Glutamatergic neuron (in vitro differentiated cells): ENCODE measurements at regions not wholly inside any gene's neighbourhood (a gene's known extent, or its start where the extent isn't known, plus 50 kb on each side); places are given as distances from the start of the nearest gene placed in this dataset.
A peak's percentile ranks its signal among the peaks of the same experiment; 100 is the strongest.

ENCODE experiments used
- DNase-seq: peaks from one replicate; pipeline ENCODE4 v3.0.0; 2022
- H3K27ac Mint-ChIP-seq: one replicate; pipeline ENCODE4 v1.8.0; 2020; ENCODE audit warnings: mild to moderate bottlenecking, mixed read lengths, inconsistent platforms; ENCODE audit not compliant: unreplicated experiment
- H3K27me3 Mint-ChIP-seq: one replicate; pipeline ENCODE4 v1.8.0; 2020; ENCODE audit warnings: mild to moderate bottlenecking, moderate library complexity, mixed read lengths, inconsistent platforms; ENCODE audit not compliant: unreplicated experiment
- H3K36me3 Mint-ChIP-seq: one replicate; pipeline ENCODE4 v1.8.0; 2020; ENCODE audit warnings: mild to moderate bottlenecking, mixed read lengths, inconsistent platforms; ENCODE audit not compliant: unreplicated experiment
- H3K4me1 Mint-ChIP-seq: one replicate; pipeline ENCODE4 v1.8.0; 2020; ENCODE audit warnings: mild to moderate bottlenecking, low read depth, mixed read lengths, inconsistent platforms; ENCODE audit not compliant: unreplicated experiment
- H3K4me3 Mint-ChIP-seq: one replicate; pipeline ENCODE4 v1.8.0; 2020; ENCODE audit warnings: mild to moderate bottlenecking, mixed read lengths, inconsistent platforms; ENCODE audit not compliant: unreplicated experiment
- H3K9me3 Mint-ChIP-seq: one replicate; pipeline ENCODE4 v1.8.0; 2020; ENCODE audit warnings: mild to moderate bottlenecking, moderate library complexity, mixed read lengths, inconsistent platforms; ENCODE audit not compliant: unreplicated experiment
- TF ChIP-seq, protein P1 (sequence below): fragments of 200-600 bp; sonication (generic); IDR thresholded peaks from one replicate; pipeline ENCODE4 v1.5.0; 2021; ENCODE audit not compliant: partially characterized antibody, unreplicated experiment

DNA sequence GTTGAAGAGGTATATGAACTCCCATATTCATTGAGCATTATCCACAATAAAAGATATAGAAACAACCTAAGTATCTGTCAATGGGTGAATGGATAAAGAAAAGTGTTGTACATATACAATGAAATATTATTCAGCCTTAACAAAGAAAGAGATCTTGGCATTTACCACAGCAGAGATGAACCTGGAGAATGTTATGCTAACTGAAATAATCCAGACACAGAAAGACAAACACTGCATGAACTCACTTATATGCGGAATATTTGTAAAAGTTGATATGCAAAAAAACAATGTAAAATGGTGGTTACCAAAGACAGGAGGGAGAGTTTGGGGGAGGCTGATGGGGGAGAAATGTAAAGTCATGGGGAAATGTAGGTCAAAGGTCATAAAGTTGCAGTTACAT, 278.7 kb downstream of the ZNF608 start:
- H3K27ac Mint-ChIP-seq, result no peak overlapping the region

DNA sequence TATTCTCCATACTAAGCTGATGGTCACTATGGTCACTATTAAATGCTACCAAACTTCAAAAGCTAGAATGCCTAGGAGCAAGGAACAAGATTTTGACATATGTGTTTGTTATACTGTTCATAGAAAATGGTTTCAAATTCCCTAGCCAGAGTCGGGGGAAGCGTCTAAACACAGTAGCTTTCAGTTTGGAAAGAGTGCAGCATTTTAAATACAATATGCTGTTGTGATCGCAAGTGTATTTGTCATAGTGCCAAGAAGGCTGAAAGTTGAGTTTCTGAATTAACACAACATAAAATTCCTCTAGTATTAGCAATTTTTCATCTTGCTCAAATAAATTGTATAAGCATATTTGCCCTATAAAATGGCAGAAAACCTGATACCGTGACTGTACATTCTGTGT, 280.4 kb downstream of the ZNF608 start:
- no peak overlapping the region for H3K27ac Mint-ChIP-seq
- no peaks in the 10 kb centered on the region for H3K36me3 Mint-ChIP-seq
- H3K27me3 Mint-ChIP-seq, result peaks cover 2% of the 10 kb centered on the region
- TF ChIP-seq, protein P1, sequence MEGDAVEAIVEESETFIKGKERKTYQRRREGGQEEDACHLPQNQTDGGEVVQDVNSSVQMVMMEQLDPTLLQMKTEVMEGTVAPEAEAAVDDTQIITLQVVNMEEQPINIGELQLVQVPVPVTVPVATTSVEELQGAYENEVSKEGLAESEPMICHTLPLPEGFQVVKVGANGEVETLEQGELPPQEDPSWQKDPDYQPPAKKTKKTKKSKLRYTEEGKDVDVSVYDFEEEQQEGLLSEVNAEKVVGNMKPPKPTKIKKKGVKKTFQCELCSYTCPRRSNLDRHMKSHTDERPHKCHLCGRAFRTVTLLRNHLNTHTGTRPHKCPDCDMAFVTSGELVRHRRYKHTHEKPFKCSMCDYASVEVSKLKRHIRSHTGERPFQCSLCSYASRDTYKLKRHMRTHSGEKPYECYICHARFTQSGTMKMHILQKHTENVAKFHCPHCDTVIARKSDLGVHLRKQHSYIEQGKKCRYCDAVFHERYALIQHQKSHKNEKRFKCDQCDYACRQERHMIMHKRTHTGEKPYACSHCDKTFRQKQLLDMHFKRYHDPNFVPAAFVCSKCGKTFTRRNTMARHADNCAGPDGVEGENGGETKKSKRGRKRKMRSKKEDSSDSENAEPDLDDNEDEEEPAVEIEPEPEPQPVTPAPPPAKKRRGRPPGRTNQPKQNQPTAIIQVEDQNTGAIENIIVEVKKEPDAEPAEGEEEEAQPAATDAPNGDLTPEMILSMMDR, result no peak
- H3K4me3 Mint-ChIP-seq, result no peak overlapping the region
- peaks cover 3% of the 10 kb centered on the region for H3K9me3 Mint-ChIP-seq
- DNase-seq, result no peak
- peaks cover 18% of the 10 kb centered on the region for H3K4me1 Mint-ChIP-seq

More for the DNA sequence above, 278.7 kb downstream of the ZNF608 start:
- DNase-seq, result no peak
- Mint-ChIP-seq H3K36me3 (no peaks in the 10 kb centered on the region), H3K27me3 (peaks cover 2% of the 10 kb centered on the region), H3K4me1 (peaks cover 6% of the 10 kb centered on the region), H3K9me3 (peaks cover 4% of the 10 kb centered on the region), H3K4me3 (no peak overlapping the region)
- TF ChIP-seq, protein P1, result no peak

DNA sequence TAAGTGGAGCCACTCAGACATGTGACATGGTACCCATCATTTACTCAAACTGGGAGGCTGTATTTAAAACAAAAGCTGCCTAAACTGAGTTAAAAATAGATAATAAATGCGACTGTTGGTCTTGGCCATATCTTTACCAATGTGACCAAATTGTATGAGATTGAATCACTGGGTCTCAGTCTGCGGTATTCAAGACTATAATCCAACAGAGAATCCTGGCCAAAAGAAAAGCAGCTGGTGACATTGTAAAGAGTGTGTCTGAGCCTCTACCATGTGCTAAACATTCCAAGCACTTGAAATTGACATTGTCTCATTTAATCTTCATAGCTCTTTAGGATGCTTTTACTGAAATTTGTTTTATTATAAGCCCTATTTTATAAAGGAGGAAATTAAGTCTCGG, 282.6 kb downstream of the ZNF608 start:
- Mint-ChIP-seq H3K4me1 (peaks cover 18% of the 10 kb centered on the region), H3K27ac (no peak overlapping the region), H3K4me3 (no peak overlapping the region), H3K9me3 (peaks cover 1% of the 10 kb centered on the region), H3K27me3 (peaks cover 2% of the 10 kb centered on the region), H3K36me3 (no peaks in the 10 kb centered on the region)
- TF ChIP-seq, protein P1, result no peak
- DNase-seq, result no peak

DNA sequence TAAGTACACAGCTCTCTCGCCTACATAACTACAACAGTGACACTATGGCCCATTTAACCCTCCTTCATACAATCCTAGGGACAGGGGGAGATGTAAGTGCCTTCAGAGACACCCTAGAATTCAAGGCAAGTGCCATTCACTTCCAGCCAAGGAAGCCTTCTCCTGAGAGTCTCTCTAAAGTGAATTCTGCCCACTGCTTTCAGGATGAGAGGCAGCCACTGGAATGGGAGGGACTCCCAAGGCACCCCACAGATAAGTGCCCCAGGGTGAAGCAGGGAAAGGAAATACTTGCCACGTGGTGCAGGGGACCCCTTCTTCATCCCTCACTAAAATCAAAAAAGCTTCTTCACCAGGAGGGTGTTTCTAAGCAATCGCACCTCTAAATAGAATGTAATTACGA, 283.7 kb downstream of the ZNF608 start:
- no peak for DNase-seq

DNA sequence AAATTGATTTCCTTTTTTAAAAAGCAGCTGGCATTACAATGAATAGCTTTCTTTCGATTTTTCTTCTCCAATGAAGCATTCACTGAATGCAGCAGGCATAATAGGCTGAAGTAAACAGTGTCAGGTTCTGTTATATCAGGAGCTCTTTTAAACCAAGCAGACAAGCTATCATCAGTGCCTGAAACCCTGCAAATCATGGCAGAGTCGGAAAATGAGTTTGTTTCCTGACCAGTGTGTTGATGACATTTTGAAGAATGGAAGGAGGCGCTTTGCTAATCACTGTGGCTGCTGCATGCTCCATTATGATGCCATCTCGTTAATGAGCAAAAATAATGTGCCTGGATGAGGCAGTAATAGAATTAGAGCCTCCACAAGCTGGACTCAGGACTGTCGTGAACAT, 284.5 kb downstream of the ZNF608 start:
- TF ChIP-seq, protein P1, result no peak
- no peaks in the 10 kb centered on the region for H3K36me3 Mint-ChIP-seq
- H3K27me3 Mint-ChIP-seq, result peaks cover 2% of the 10 kb centered on the region
- no peak for DNase-seq
- H3K4me3 Mint-ChIP-seq, result peak overlapping the region; percentile 42
- H3K9me3 Mint-ChIP-seq, result peaks cover 1% of the 10 kb centered on the region
- H3K27ac Mint-ChIP-seq, result peak overlapping the region; percentile 19
- H3K4me1 Mint-ChIP-seq, result peaks cover 25% of the 10 kb centered on the region

More for the DNA sequence above, 283.7 kb downstream of the ZNF608 start:
- peak overlapping the region; percentile 19 for H3K27ac Mint-ChIP-seq
- TF ChIP-seq, protein P1, result no peak
- no peak overlapping the region for H3K4me3 Mint-ChIP-seq
- H3K4me1 Mint-ChIP-seq, result peaks cover 18% of the 10 kb centered on the region
- H3K9me3 Mint-ChIP-seq, result peaks cover 1% of the 10 kb centered on the region
- peaks cover 2% of the 10 kb centered on the region for H3K27me3 Mint-ChIP-seq
- H3K36me3 Mint-ChIP-seq, result no peaks in the 10 kb centered on the region
